NCI-H1930 (cell line): ENCODE measurements at regions not wholly inside any gene's neighbourhood (a gene's known extent, or its start where the extent isn't known, plus 50 kb on each side); places are given as distances from the start of the nearest gene placed in this dataset.

Experiments
- DNase-seq, 2 experiments: peaks; one replicate each; lab custom pipeline; 2025; lab: John Stamatoyannopoulos, UW

- DNase-seq, result no peak
Observed at GRCh38 chr5:133769842-133770241, 157.5 kb upstream of the FSTL4 start.

- DNase-seq, result no peak
Observed at GRCh38 chr5:133763744-133764143, 151.4 kb upstream of the FSTL4 start.

GRCh38 chr5:133761632-133762031 lies 149.3 kb upstream of the FSTL4 start:
- DNase-seq, result no peak

GRCh38 chr5:133760532-133760931 lies 148.2 kb upstream of the FSTL4 start:
- no peak for DNase-seq

- DNase-seq, result no peak
Observed at GRCh38 chr5:133758641-133759040, 146.3 kb upstream of the FSTL4 start.

- DNase-seq, result no peak
Observed at GRCh38 chr5:133757396-133757945, 145.1 kb upstream of the FSTL4 start.

- DNase-seq, result no peak
Observed at GRCh38 chr5:133756756-133757155, 144.4 kb upstream of the FSTL4 start.

- no peak for DNase-seq
Observed at GRCh38 chr5:133756036-133756435, 143.7 kb upstream of the FSTL4 start.

- DNase-seq, result peak in 1 of 2 experiments; percentile 7
Observed at GRCh38 chr5:133754575-133755169, 142.3 kb upstream of the FSTL4 start.

- DNase-seq, result no peak
Observed at GRCh38 chr5:133753856-133754255, 141.5 kb upstream of the FSTL4 start.

GRCh38 chr5:133751846-133752245 lies 139.5 kb upstream of the FSTL4 start:
- no peak for DNase-seq

- no peak for DNase-seq
Observed at GRCh38 chr5:133751421-133751820, 139.1 kb upstream of the FSTL4 start.

GRCh38 chr5:133750856-133751255 lies 138.5 kb upstream of the FSTL4 start:
- DNase-seq, result no peak

GRCh38 chr5:133750356-133750755 lies 138.0 kb upstream of the FSTL4 start:
- no peak for DNase-seq

GRCh38 chr5:133749331-133749985 lies 137.1 kb upstream of the FSTL4 start:
- DNase-seq, result no peak

- no peak for DNase-seq
Observed at GRCh38 chr5:133746834-133747233, 134.5 kb upstream of the FSTL4 start.

GRCh38 chr5:133744960-133745308 lies 132.6 kb upstream of the FSTL4 start:
- DNase-seq, result no peak

GRCh38 chr5:133744051-133744959 lies 132.0 kb upstream of the FSTL4 start:
- no peak for DNase-seq

- no peak for DNase-seq
Observed at GRCh38 chr5:133742431-133742988, 130.2 kb upstream of the FSTL4 start.

- DNase-seq, result no peak
Observed at GRCh38 chr5:133741818-133742355, 129.5 kb upstream of the FSTL4 start.

- DNase-seq, result no peak
Observed at GRCh38 chr5:133741396-133741795, 129.1 kb upstream of the FSTL4 start.

- no peak for DNase-seq
Observed at GRCh38 chr5:133739181-133739780, 126.9 kb upstream of the FSTL4 start.
